ENCODE measurements at regions not wholly inside any gene's neighbourhood (a gene's known extent, or its start where the extent isn't known, plus 50 kb on each side); places are given as distances from the start of the nearest gene placed in this dataset.

GRCh38 chr18:65133610-65134009 lies 617.2 kb upstream of the CDH7 start:
- H3K27ac ChIP-seq (ENCODE audit: low read length): no peak overlapping the region
- H3K27me3 ChIP-seq (ENCODE audit: insufficient read depth, low read length): no peaks in the 10 kb centered on the region
- H3K4me3 ChIP-seq (ENCODE audit: low read length): no peak overlapping the region
- no peaks in the 10 kb centered on the region for H3K4me1 ChIP-seq (ENCODE audit: insufficient read depth, low read length)
- H3K9me3 ChIP-seq (ENCODE audit: insufficient read depth, low read depth, low read length): no peaks in the 10 kb centered on the region
- H3K36me3 ChIP-seq (ENCODE audit: insufficient read depth, low read depth, low read length): no peaks in the 10 kb centered on the region
- H3K9ac ChIP-seq (ENCODE audit: low read depth, low read length): no peak overlapping the region

GRCh38 chr18:65124633-65125032 lies 626.2 kb upstream of the CDH7 start:
- Histone ChIP-seq H3K36me3 (ENCODE audit: insufficient read depth, low read depth, low read length) (no peaks in the 10 kb centered on the region), H3K4me3 (ENCODE audit: low read length) (no peak overlapping the region), H3K4me1 (ENCODE audit: insufficient read depth, low read length) (no peaks in the 10 kb centered on the region), H3K27ac (ENCODE audit: low read length) (no peak overlapping the region), H3K9ac (ENCODE audit: low read depth, low read length) (no peak overlapping the region), H3K27me3 (ENCODE audit: insufficient read depth, low read length) (no peaks in the 10 kb centered on the region), H3K9me3 (ENCODE audit: insufficient read depth, low read depth, low read length) (peaks cover 32% of the 10 kb centered on the region)

GRCh38 chr18:65103864-65104263 lies 646.9 kb upstream of the CDH7 start:
- Histone ChIP-seq H3K4me1 (ENCODE audit: insufficient read depth, low read length) (no peaks in the 10 kb centered on the region), H3K4me3 (ENCODE audit: low read length) (no peak overlapping the region), H3K9me3 (ENCODE audit: insufficient read depth, low read depth, low read length) (no peaks in the 10 kb centered on the region), H3K9ac (ENCODE audit: low read depth, low read length) (no peak overlapping the region), H3K36me3 (ENCODE audit: insufficient read depth, low read depth, low read length) (no peaks in the 10 kb centered on the region), H3K27me3 (ENCODE audit: insufficient read depth, low read length) (no peaks in the 10 kb centered on the region), H3K27ac (ENCODE audit: low read length) (no peak overlapping the region)

GRCh38 chr18:65093346-65093745 lies 657.5 kb upstream of the CDH7 start:
- H3K4me3 ChIP-seq (ENCODE audit: low read length): no peak overlapping the region
- H3K27me3 ChIP-seq (ENCODE audit: insufficient read depth, low read length): no peaks in the 10 kb centered on the region
- H3K9me3 ChIP-seq (ENCODE audit: insufficient read depth, low read depth, low read length): no peaks in the 10 kb centered on the region
- H3K36me3 ChIP-seq (ENCODE audit: insufficient read depth, low read depth, low read length): no peaks in the 10 kb centered on the region
- no peaks in the 10 kb centered on the region for H3K4me1 ChIP-seq (ENCODE audit: insufficient read depth, low read length)
- no peak overlapping the region for H3K27ac ChIP-seq (ENCODE audit: low read length)
- no peak overlapping the region for H3K9ac ChIP-seq (ENCODE audit: low read depth, low read length)

GRCh38 chr18:65091744-65092329 lies 659.0 kb upstream of the CDH7 start:
- Histone ChIP-seq H3K4me3 (ENCODE audit: low read length) (no peak overlapping the region), H3K9ac (ENCODE audit: low read depth, low read length) (no peak overlapping the region), H3K27me3 (ENCODE audit: insufficient read depth, low read length) (no peaks in the 10 kb centered on the region), H3K4me1 (ENCODE audit: insufficient read depth, low read length) (no peaks in the 10 kb centered on the region), H3K9me3 (ENCODE audit: insufficient read depth, low read depth, low read length) (no peaks in the 10 kb centered on the region), H3K36me3 (ENCODE audit: insufficient read depth, low read depth, low read length) (no peaks in the 10 kb centered on the region), H3K27ac (ENCODE audit: low read length) (no peak overlapping the region)

GRCh38 chr18:65082907-65083306 lies 667.9 kb upstream of the CDH7 start:
- H3K9me3 ChIP-seq (ENCODE audit: insufficient read depth, low read depth, low read length): no peaks in the 10 kb centered on the region
- no peak overlapping the region for H3K27ac ChIP-seq (ENCODE audit: low read length)
- no peak overlapping the region for H3K4me3 ChIP-seq (ENCODE audit: low read length)
- H3K36me3 ChIP-seq (ENCODE audit: insufficient read depth, low read depth, low read length): no peaks in the 10 kb centered on the region
- no peaks in the 10 kb centered on the region for H3K27me3 ChIP-seq (ENCODE audit: insufficient read depth, low read length)
- H3K4me1 ChIP-seq (ENCODE audit: insufficient read depth, low read length): no peaks in the 10 kb centered on the region
- H3K9ac ChIP-seq (ENCODE audit: low read depth, low read length): no peak overlapping the region

- Histone ChIP-seq H3K27ac (ENCODE audit: low read length) (no peak overlapping the region), H3K4me1 (ENCODE audit: insufficient read depth, low read length) (no peaks in the 10 kb centered on the region), H3K9ac (ENCODE audit: low read depth, low read length) (no peak overlapping the region), H3K9me3 (ENCODE audit: insufficient read depth, low read depth, low read length) (no peaks in the 10 kb centered on the region), H3K4me3 (ENCODE audit: low read length) (no peak overlapping the region), H3K36me3 (ENCODE audit: insufficient read depth, low read depth, low read length) (no peaks in the 10 kb centered on the region), H3K27me3 (ENCODE audit: insufficient read depth, low read length) (no peaks in the 10 kb centered on the region)
Measured at GRCh38 chr18:65081786-65082185, 669.0 kb upstream of the CDH7 start.

GRCh38 chr18:65073060-65073550 lies 677.7 kb upstream of the CDH7 start:
- H3K9ac ChIP-seq (ENCODE audit: low read depth, low read length): no peak overlapping the region
- peaks cover 14% of the 10 kb centered on the region for H3K9me3 ChIP-seq (ENCODE audit: insufficient read depth, low read depth, low read length)
- no peaks in the 10 kb centered on the region for H3K4me1 ChIP-seq (ENCODE audit: insufficient read depth, low read length)
- H3K27me3 ChIP-seq (ENCODE audit: insufficient read depth, low read length): no peaks in the 10 kb centered on the region
- H3K4me3 ChIP-seq (ENCODE audit: low read length): no peak overlapping the region
- no peaks in the 10 kb centered on the region for H3K36me3 ChIP-seq (ENCODE audit: insufficient read depth, low read depth, low read length)
- no peak overlapping the region for H3K27ac ChIP-seq (ENCODE audit: low read length)

- H3K27ac ChIP-seq (ENCODE audit: low read length): no peak overlapping the region
- H3K9ac ChIP-seq (ENCODE audit: low read depth, low read length): no peak overlapping the region
- no peak overlapping the region for H3K4me3 ChIP-seq (ENCODE audit: low read length)
Measured at GRCh38 chr18:65057439-65058083, 693.3 kb upstream of the CDH7 start.

GRCh38 chr18:65056575-65056974 lies 694.2 kb upstream of the CDH7 start:
- H3K9ac ChIP-seq (ENCODE audit: low read depth, low read length): no peak overlapping the region
- no peak overlapping the region for H3K4me3 ChIP-seq (ENCODE audit: low read length)
- H3K36me3 ChIP-seq (ENCODE audit: insufficient read depth, low read depth, low read length): no peaks in the 10 kb centered on the region
- no peak overlapping the region for H3K27ac ChIP-seq (ENCODE audit: low read length)
- no peaks in the 10 kb centered on the region for H3K4me1 ChIP-seq (ENCODE audit: insufficient read depth, low read length)
- H3K27me3 ChIP-seq (ENCODE audit: insufficient read depth, low read length): no peaks in the 10 kb centered on the region
- H3K9me3 ChIP-seq (ENCODE audit: insufficient read depth, low read depth, low read length): no peaks in the 10 kb centered on the region

More at GRCh38 chr18:65057439-65058083, 693.3 kb upstream of the CDH7 start:
- H3K27me3 ChIP-seq (ENCODE audit: insufficient read depth, low read length): no peaks in the 10 kb centered on the region
- H3K9me3 ChIP-seq (ENCODE audit: insufficient read depth, low read depth, low read length): no peaks in the 10 kb centered on the region
- H3K4me1 ChIP-seq (ENCODE audit: insufficient read depth, low read length): no peaks in the 10 kb centered on the region
- no peaks in the 10 kb centered on the region for H3K36me3 ChIP-seq (ENCODE audit: insufficient read depth, low read depth, low read length)

- H3K4me1 ChIP-seq (ENCODE audit: insufficient read depth, low read length): no peaks in the 10 kb centered on the region
- H3K9ac ChIP-seq (ENCODE audit: low read depth, low read length): no peak overlapping the region
- H3K27ac ChIP-seq (ENCODE audit: low read length): no peak overlapping the region
- no peaks in the 10 kb centered on the region for H3K36me3 ChIP-seq (ENCODE audit: insufficient read depth, low read depth, low read length)
- no peak overlapping the region for H3K4me3 ChIP-seq (ENCODE audit: low read length)
- H3K9me3 ChIP-seq (ENCODE audit: insufficient read depth, low read depth, low read length): no peaks in the 10 kb centered on the region
- no peaks in the 10 kb centered on the region for H3K27me3 ChIP-seq (ENCODE audit: insufficient read depth, low read length)
Measured at GRCh38 chr18:65049586-65049985, 701.2 kb upstream of the CDH7 start.

- no peaks in the 10 kb centered on the region for H3K36me3 ChIP-seq (ENCODE audit: insufficient read depth, low read depth, low read length)
- H3K27ac ChIP-seq (ENCODE audit: low read length): no peak overlapping the region
- H3K9me3 ChIP-seq (ENCODE audit: insufficient read depth, low read depth, low read length): no peaks in the 10 kb centered on the region
- no peaks in the 10 kb centered on the region for H3K27me3 ChIP-seq (ENCODE audit: insufficient read depth, low read length)
- no peak overlapping the region for H3K9ac ChIP-seq (ENCODE audit: low read depth, low read length)
- no peak overlapping the region for H3K4me3 ChIP-seq (ENCODE audit: low read length)
- H3K4me1 ChIP-seq (ENCODE audit: insufficient read depth, low read length): no peaks in the 10 kb centered on the region
Measured at GRCh38 chr18:65039578-65039977, 711.2 kb upstream of the CDH7 start.
